H1 (cell line): ENCODE measurements at regions not wholly inside any gene's neighbourhood (a gene's known extent, or its start where the extent isn't known, plus 50 kb on each side); places are given as distances from the start of the nearest gene placed in this dataset.

Experiments
- BRCA1 ChIP-seq: IDR thresholded peaks from 2 replicates; pipeline ENCODE4 v1.6.1; 2012; ENCODE audit warnings: low read depth, low read length, improper control_type of control experiment
- EZH2 ChIP-seq: fragments of 200-600 bp; sonication (generic); IDR thresholded peaks from 2 replicates; pipeline ENCODE4 v1.7.1; 2012; ENCODE audit warnings: low read depth, mild to moderate bottlenecking, moderate library complexity, low read length, inconsistent platforms; ENCODE audit not compliant: severe bottlenecking
- GABPA ChIP-seq: IDR thresholded peaks from 2 replicates; pipeline ENCODE4 v1.6.1; 2011; ENCODE audit warnings: mild to moderate bottlenecking, low read length, moderate library complexity, borderline replicate concordance; ENCODE audit not compliant: insufficient read depth
- TF ChIP-seq, protein P1 (sequence below), 3 experiments: IDR thresholded peaks; 1 replicate in 2 of 3; 2 replicates in 1 of 3; pipeline versions ENCODE4 v1.5.1 to v1.6.1; 2011; ENCODE audit warnings: low read length in 3 of 3, mild to moderate bottlenecking in 3 of 3, inconsistent platforms in 2 of 3, low read depth in 1 of 3, moderate library complexity in 1 of 3; ENCODE audit not compliant: insufficient read depth in 1 of 3; ENCODE audit errors: control extremely low read depth in 1 of 3

DNA sequence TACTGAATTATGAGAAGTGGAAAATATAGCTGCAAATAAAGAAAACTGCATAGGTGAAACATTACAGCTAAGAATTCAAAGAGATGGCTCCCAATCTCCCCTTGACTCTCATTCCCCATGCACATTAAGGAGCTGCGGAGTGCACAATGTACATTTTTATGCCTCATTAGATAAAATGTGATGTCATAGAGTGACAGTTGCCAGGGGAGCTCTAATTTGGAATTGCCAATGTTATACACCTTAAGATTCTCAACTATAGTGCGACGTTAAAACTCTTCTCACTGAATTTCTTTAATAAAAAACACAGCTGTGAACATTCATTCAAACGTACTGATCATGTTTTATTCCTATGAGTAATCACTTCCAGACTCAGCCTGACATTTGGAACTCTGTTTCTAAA, 386.9 kb upstream of the CELF2 start (continued):
- TF ChIP-seq, protein P1, sequence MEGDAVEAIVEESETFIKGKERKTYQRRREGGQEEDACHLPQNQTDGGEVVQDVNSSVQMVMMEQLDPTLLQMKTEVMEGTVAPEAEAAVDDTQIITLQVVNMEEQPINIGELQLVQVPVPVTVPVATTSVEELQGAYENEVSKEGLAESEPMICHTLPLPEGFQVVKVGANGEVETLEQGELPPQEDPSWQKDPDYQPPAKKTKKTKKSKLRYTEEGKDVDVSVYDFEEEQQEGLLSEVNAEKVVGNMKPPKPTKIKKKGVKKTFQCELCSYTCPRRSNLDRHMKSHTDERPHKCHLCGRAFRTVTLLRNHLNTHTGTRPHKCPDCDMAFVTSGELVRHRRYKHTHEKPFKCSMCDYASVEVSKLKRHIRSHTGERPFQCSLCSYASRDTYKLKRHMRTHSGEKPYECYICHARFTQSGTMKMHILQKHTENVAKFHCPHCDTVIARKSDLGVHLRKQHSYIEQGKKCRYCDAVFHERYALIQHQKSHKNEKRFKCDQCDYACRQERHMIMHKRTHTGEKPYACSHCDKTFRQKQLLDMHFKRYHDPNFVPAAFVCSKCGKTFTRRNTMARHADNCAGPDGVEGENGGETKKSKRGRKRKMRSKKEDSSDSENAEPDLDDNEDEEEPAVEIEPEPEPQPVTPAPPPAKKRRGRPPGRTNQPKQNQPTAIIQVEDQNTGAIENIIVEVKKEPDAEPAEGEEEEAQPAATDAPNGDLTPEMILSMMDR (IDR thresholded peaks at IDR 0.05; ENCODE audit: control extremely low read depth in 1 of 3, insufficient read depth in 1 of 3, low read depth in 1 of 3, low read length in 3 of 3), result no peak
- no peak for TF ChIP-seq BRCA1
- no peak for TF ChIP-seq EZH2
- no peak for TF ChIP-seq GABPA
